Lung microvascular endothelial cell (primary cell): ENCODE measurements at regions not wholly inside any gene's neighbourhood (a gene's known extent, or its start where the extent isn't known, plus 50 kb on each side); places are given as distances from the start of the nearest gene placed in this dataset.
A peak's percentile ranks its signal among the peaks of the same experiment; 100 is the strongest.

ENCODE experiments used
- DNase-seq, 2 donors: peaks; one replicate each; pipeline versions ENCODE4 v3.0.0 to v3.0.0-alpha.2; 2010; ENCODE audit warnings: low read depth in 2 of 2

GRCh38 chr5:54653956-54654614 lies 136.5 kb downstream of the SNX18 start:
- DNase-seq: no peak

- peak; percentile 14 to 76 for DNase-seq
These were observed 134.0 kb downstream of the SNX18 start for GRCh38 chr5:54651482-54652076.

- no peak for DNase-seq
These were observed 131.5 kb downstream of the SNX18 start for GRCh38 chr5:54649041-54649504.

- DNase-seq: peak; percentile 18 to 66
These were observed 129.0 kb downstream of the SNX18 start for GRCh38 chr5:54646356-54647101.

GRCh38 chr5:54645882-54646355 lies 128.4 kb downstream of the SNX18 start:
- DNase-seq: no peak

- peak; percentile 68 to 83 for DNase-seq
These were observed 126.7 kb downstream of the SNX18 start for GRCh38 chr5:54644226-54644625.

- peak in 1 of 2 donors; percentile 67 for DNase-seq
These were observed 126.1 kb downstream of the SNX18 start for GRCh38 chr5:54643685-54644106.

GRCh38 chr5:54639621-54640020 lies 122.1 kb downstream of the SNX18 start:
- DNase-seq: no peak

- DNase-seq: no peak
These were observed 120.5 kb downstream of the SNX18 start for GRCh38 chr5:54638106-54638505.

GRCh38 chr5:54637654-54638053 lies 120.1 kb downstream of the SNX18 start:
- DNase-seq: no peak

GRCh38 chr5:54634089-54634488 lies 116.5 kb downstream of the SNX18 start:
- no peak for DNase-seq

- DNase-seq: no peak
These were observed 114.7 kb downstream of the SNX18 start for GRCh38 chr5:54632131-54632701.

- DNase-seq: no peak
These were observed 113.3 kb downstream of the SNX18 start for GRCh38 chr5:54630738-54631359.

GRCh38 chr5:54629115-54629514 lies 111.6 kb downstream of the SNX18 start:
- DNase-seq: no peak

- no peak for DNase-seq
These were observed 110.5 kb downstream of the SNX18 start for GRCh38 chr5:54628050-54628449.

- DNase-seq: no peak
These were observed 108.8 kb downstream of the SNX18 start for GRCh38 chr5:54626407-54626806.

- no peak for DNase-seq
These were observed 107.4 kb downstream of the SNX18 start for GRCh38 chr5:54624805-54625568.

GRCh38 chr5:54621709-54622108 lies 104.2 kb downstream of the SNX18 start:
- no peak for DNase-seq

GRCh38 chr5:54621048-54621447 lies 103.5 kb downstream of the SNX18 start:
- DNase-seq: no peak

GRCh38 chr5:54620141-54620933 lies 102.8 kb downstream of the SNX18 start:
- DNase-seq: no peak
